CD14-positive monocyte (primary cell): ENCODE measurements at regions not wholly inside any gene's neighbourhood (a gene's known extent, or its start where the extent isn't known, plus 50 kb on each side); places are given as distances from the start of the nearest gene placed in this dataset.

Experiments
- DNase-seq, 3 donors: peaks; one replicate each; pipeline ENCODE4 v3.0.0-alpha.2; 2011 to 2022
- H2AFZ ChIP-seq: 2 replicates; pipeline ENCODE4 v1.6.0; 2012; ENCODE audit warnings: mild to moderate bottlenecking, low read depth, low read length, inconsistent platforms; ENCODE audit not compliant: insufficient read depth, poor library complexity, severe bottlenecking
- H3K27ac ChIP-seq, 2 donors: 1 replicate in 1 of 2; 2 replicates in 1 of 2; pipeline ENCODE4 v1.5.1; 2012 to 2013; ENCODE audit warnings: low read length in 2 of 2, control low read depth in 1 of 2, inconsistent platforms in 1 of 2, low read depth in 1 of 2, mild to moderate bottlenecking in 1 of 2
- H3K27me3 ChIP-seq, 2 donors: one replicate each; pipeline versions ENCODE4 v1.6.0 to v1.6.1; 2011 to 2013; ENCODE audit warnings: low read length in 2 of 2; ENCODE audit not compliant: control insufficient read depth in 2 of 2, insufficient read depth in 2 of 2
- H3K36me3 ChIP-seq, 2 donors: replicated peaks in 1 of 2; 1 replicate in 1 of 2; 2 replicates in 1 of 2; pipeline versions ENCODE4 v1.5.1 to v1.6.1; 2012 to 2013; ENCODE audit warnings: low read length in 2 of 2, control low read depth in 1 of 2, inconsistent platforms in 1 of 2, mild to moderate bottlenecking in 1 of 2; ENCODE audit not compliant: insufficient read depth in 2 of 2, control insufficient read depth in 1 of 2
- H3K4me1 ChIP-seq, 2 donors: 1 replicate in 1 of 2; 2 replicates in 1 of 2; pipeline versions ENCODE4 v1.5.1 to v1.6.1; 2012 to 2013; ENCODE audit warnings: low read length in 2 of 2, control low read depth in 1 of 2, inconsistent platforms in 1 of 2, mild to moderate bottlenecking in 1 of 2, moderate library complexity in 1 of 2; ENCODE audit not compliant: insufficient read depth in 2 of 2, control insufficient read depth in 1 of 2
- H3K4me2 ChIP-seq: replicated peaks from 2 replicates; pipeline ENCODE3; 2012; ENCODE audit warnings: low read length, moderate library complexity, mild to moderate bottlenecking; ENCODE audit not compliant: poor library complexity, severe bottlenecking; ENCODE audit errors: extremely low read depth
- H3K4me3 ChIP-seq, 3 experiments: fragments of 200-600 bp in 1 of 3; sonication (generic) in 1 of 3; replicated peaks in 1 of 3; 1 replicate in 2 of 3; 2 replicates in 1 of 3; pipeline ENCODE4 v1.5.1; 2011 to 2013; ENCODE audit warnings: low read length in 3 of 3, mild to moderate bottlenecking in 3 of 3, control low read depth in 2 of 3, low read depth in 2 of 3, inconsistent platforms in 1 of 3, moderate library complexity in 1 of 3
- H3K79me2 ChIP-seq: 2 replicates; pipeline ENCODE4 v1.6.0; 2012; ENCODE audit warnings: mild to moderate bottlenecking, control low read depth, inconsistent platforms, low read length, moderate library complexity; ENCODE audit not compliant: insufficient read depth
- H3K9ac ChIP-seq: 2 replicates; pipeline ENCODE4 v1.6.0; 2017; ENCODE audit warnings: low read length, mild to moderate bottlenecking; ENCODE audit not compliant: insufficient read depth, poor library complexity, severe bottlenecking
- H3K9me3 ChIP-seq, 2 donors: replicated peaks in 1 of 2; 1 replicate in 1 of 2; 2 replicates in 1 of 2; pipeline versions ENCODE4 v1.5.1 to v1.6.1; 2012 to 2013; ENCODE audit warnings: low read length in 2 of 2, control low read depth in 1 of 2; ENCODE audit not compliant: control insufficient read depth in 1 of 2, insufficient read depth in 1 of 2
- H4K20me1 ChIP-seq: 2 replicates; pipeline ENCODE4 v1.6.0; 2012; ENCODE audit warnings: mild to moderate bottlenecking, low read length, control low read depth, moderate library complexity; ENCODE audit not compliant: insufficient read depth
- H3K27ac Mint-ChIP-seq, 7 donors: one replicate each; pipeline ENCODE4 v1.8.0; 2020; ENCODE audit warnings: mild to moderate bottlenecking in 7 of 7, mixed read lengths in 7 of 7, moderate library complexity in 6 of 7, inconsistent platforms in 2 of 7
- H3K27me3 Mint-ChIP-seq, 3 donors: one replicate each; pipeline ENCODE4 v1.8.0; 2021 to 2022; ENCODE audit warnings: low read depth in 3 of 3, mild to moderate bottlenecking in 3 of 3, mixed read lengths in 3 of 3, moderate library complexity in 3 of 3, inconsistent platforms in 1 of 3
- H3K36me3 Mint-ChIP-seq, 2 donors: one replicate each; pipeline ENCODE4 v1.8.0; 2020; ENCODE audit warnings: mixed read lengths in 2 of 2, inconsistent platforms in 1 of 2, mild to moderate bottlenecking in 1 of 2
- H3K4me1 Mint-ChIP-seq: one replicate; pipeline ENCODE4 v1.8.0; 2020; ENCODE audit warnings: mild to moderate bottlenecking, mixed read lengths
- H3K4me3 Mint-ChIP-seq, 2 donors: one replicate each; pipeline ENCODE4 v1.8.0; 2020; ENCODE audit warnings: mild to moderate bottlenecking in 2 of 2, mixed read lengths in 2 of 2, moderate library complexity in 1 of 2
- H3K9me3 Mint-ChIP-seq, 7 donors: one replicate each; pipeline ENCODE4 v1.8.0; 2020 to 2022; ENCODE audit warnings: mixed read lengths in 7 of 7, mild to moderate bottlenecking in 6 of 7, moderate library complexity in 6 of 7, inconsistent platforms in 2 of 7
- CTCF ChIP-seq: fragments of 200-600 bp; IDR thresholded peaks from one replicate; pipeline ENCODE4 v1.8.0; 2022; ENCODE audit warnings: antibody characterized with exemption, mild to moderate bottlenecking
- WGBS: methylation state at CpG from one replicate; pipeline ENCODE4 v1.1.5; 2013; ENCODE audit warnings: missing lambda C conversion rate; ENCODE audit not compliant: insufficient coverage; 5-methylcytosine and 5-hydroxymethylcytosine counted together
- intact Hi-C, 2 donors: fragments of 100-400 bp; cut with micrococcal nuclease; formaldehyde crosslinking; loops; one replicate each; pipeline versions ENCODE4 v1.15.0 to v1.15.1; 2023

DNA sequence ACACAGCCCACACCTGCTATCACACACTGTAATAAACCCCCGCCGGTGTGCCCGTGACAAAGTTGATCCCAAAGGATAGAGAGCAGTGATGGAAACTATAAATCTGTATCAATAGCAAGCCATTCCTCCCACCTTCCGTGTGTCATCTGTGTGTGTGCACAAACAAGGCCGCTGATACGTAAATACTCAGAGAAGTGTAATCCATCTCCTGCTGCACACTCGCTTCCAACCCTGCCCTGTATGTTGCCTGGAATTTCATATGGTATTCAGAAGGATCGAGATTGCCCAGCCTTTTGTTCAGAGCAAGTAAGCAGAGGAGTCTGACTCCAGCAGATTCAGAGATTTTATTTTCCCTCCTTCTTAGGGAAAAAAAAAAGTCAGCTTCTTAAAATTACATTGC, 581.1 kb upstream of the ZFHX3 start:
- Histone ChIP-seq H3K9ac (no peak overlapping the region), H3K27me3 (no peaks in the 10 kb centered on the region), H4K20me1 (no peaks in the 10 kb centered on the region), H3K27ac (no peak overlapping the region), H3K79me2 (no peaks in the 10 kb centered on the region), H3K4me3 (no peak overlapping the region), H2AFZ (no peak overlapping the region), H3K4me1 (no peaks in the 10 kb centered on the region), H3K4me2 (no peak overlapping the region), H3K36me3 (no peaks in the 10 kb centered on the region), H3K9me3 (no peaks in the 10 kb centered on the region)
- Mint-ChIP-seq H3K4me1 (no peaks in the 10 kb centered on the region), H3K9me3 (peaks cover 0 to 6% (median 4%) of the 10 kb centered on the region in 7 donors), H3K4me3 (no peak overlapping the region), H3K36me3 (no peaks in the 10 kb centered on the region), H3K27ac (no peak overlapping the region), H3K27me3 (peaks cover 0 to 2% (median 0%) of the 10 kb centered on the region in 3 donors)
- no peak for TF ChIP-seq CTCF
- intact Hi-C loops, result no loop called here
- DNase-seq, result no peak
- WGBS, result no CpG with 5 or more reads among the region's 8 CpGs

DNA sequence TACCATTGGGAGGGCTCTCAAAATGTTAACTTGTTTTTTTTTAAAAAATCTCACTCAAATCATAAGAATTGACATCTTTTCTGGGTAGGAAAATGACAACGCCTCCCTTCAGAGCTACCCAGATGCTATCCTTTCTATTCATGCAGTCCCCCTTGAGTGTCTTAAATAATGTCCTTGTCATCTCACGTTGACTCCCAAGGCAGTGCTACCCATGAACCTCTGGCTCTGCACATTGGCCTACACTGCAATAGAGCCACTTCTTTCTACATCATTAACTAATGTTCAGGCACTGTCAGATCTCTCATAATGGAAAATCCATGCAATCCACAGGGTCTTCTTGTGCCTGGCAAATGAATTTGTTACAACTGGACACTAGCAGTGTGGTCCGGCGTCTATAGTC, 569.8 kb upstream of the ZFHX3 start:
- Histone ChIP-seq H3K4me3 (no peak overlapping the region), H3K4me1 (no peaks in the 10 kb centered on the region), H3K9ac (no peak overlapping the region), H3K79me2 (no peaks in the 10 kb centered on the region), H3K4me2 (no peak overlapping the region), H3K27ac (no peak overlapping the region), H4K20me1 (no peaks in the 10 kb centered on the region), H3K27me3 (peaks cover 0 to 2% of the 10 kb centered on the region in 2 donors), H2AFZ (no peak overlapping the region), H3K36me3 (no peaks in the 10 kb centered on the region), H3K9me3 (no peaks in the 10 kb centered on the region)
- no peak for TF ChIP-seq CTCF
- Mint-ChIP-seq H3K27ac (no peak overlapping the region), H3K27me3 (peaks cover 5 to 15% (median 8%) of the 10 kb centered on the region in 3 donors), H3K9me3 (peaks cover 0 to 3% (median 0%) of the 10 kb centered on the region in 7 donors), H3K36me3 (no peaks in the 10 kb centered on the region), H3K4me3 (no peak overlapping the region), H3K4me1 (no peaks in the 10 kb centered on the region)
- no peak for DNase-seq
- intact Hi-C loops, result no loop called here
- 94% methylated on average over 3 of the region's 4 CpGs for WGBS
